H4 (cell line): ENCODE measurements at regions not wholly inside any gene's neighbourhood (a gene's known extent, or its start where the extent isn't known, plus 50 kb on each side); places are given as distances from the start of the nearest gene placed in this dataset.
"Not testable (repeated sequence)": the region's sequence is repeated elsewhere in the genome, so short reads cannot be mapped to it uniquely, and the experiment has no call there.

Experiments
- DNase-seq: peaks from one replicate; pipeline ENCODE4 v3.0.0-alpha.2; 2015; ENCODE audit warnings: low spot score

DNA sequence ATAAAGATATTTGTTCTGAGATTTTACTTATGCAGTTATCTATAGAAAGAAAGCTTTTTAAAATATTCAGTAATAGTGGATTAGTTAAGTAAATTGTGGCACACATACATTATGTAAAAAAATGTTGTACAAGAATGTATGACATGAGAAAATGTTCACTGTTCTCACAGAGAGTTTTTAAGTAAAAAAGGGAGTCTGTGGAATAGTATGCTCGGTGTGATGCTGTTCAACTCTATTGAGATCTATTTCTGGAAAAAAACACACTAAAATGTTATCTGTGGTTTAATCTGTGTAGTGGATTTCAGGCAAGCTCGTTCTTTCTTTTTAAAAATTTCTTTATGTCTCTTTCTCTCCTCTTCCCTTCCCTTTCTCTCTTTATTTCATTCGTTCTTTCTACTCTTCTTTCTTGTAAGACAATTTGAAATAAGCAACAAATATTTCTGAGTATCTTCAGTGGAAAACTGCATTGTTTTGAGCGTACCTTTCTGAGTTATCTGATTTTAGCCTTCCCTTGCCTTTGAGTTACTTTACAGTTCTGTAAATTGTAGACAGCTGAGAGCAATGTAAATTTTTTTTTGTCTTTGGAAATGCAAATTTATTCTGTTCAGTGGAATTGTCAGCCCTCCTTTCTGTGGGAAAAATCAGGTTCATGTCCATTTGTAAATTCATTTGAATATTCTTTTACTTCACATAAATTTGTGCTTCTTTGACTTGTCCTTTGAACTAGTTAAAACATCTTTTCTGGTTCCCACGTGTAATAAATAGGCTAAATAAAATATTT, 229.0 kb upstream of the NOX3 start:
- no peak for DNase-seq

DNA sequence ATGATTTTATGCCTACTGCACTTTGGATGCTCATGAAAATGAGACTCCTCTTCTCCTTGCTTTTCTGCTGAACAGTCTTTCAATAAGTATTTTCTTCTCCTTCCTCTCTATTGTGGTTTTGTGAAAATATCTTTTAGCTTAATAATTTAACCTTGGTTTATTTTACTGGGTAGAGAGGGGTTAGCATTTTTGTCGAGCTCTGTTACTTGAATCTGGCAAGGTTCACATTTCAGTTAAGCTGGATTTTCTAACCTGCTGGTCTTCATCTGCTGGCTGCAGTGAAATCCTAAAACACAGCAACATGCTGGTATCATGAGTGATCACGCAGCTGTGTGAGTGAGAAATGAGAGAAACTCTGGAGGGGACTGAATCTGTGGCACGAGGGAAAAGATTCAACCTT, 222.7 kb upstream of the NOX3 start:
- no peak for DNase-seq

DNA sequence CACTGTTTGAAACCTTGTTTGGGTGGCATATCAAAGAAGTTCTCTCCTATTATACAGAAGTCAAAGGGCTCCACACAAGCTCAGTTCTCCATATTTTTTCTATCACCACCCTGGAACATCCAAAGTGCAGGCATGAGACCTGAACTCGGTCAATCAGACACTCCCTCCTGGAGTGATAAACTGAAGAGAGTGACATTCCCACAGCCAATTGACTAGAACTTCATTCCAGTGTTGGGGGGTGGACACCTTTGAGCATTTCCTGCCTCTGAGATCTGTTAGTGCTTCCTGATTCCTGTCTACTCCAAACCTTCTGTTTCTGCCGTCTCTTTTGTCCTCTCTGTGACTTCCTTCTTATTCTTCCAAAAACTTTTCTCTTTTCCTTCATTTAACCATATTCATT, 220.7 kb upstream of the NOX3 start:
- no peak for DNase-seq

DNA sequence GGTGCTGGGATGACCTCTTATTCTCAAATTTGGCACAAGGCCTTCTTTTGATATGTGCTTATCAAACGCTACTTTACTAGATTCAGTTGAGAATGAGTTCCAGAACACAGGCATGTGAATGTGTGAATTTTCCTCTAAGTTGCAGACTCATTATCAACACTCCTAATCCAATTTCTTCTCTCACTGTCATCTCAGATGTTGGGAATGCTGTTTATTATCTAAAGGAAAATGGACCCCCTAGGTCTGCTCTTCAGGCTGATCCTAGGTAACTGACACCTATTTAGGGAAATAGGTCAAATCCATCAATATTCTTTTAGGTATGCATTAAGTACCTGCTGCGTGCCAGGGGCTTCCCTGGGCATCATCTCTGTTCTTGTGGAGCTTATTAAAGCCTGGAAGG, 215.0 kb upstream of the NOX3 start:
- DNase-seq, result no peak

DNA sequence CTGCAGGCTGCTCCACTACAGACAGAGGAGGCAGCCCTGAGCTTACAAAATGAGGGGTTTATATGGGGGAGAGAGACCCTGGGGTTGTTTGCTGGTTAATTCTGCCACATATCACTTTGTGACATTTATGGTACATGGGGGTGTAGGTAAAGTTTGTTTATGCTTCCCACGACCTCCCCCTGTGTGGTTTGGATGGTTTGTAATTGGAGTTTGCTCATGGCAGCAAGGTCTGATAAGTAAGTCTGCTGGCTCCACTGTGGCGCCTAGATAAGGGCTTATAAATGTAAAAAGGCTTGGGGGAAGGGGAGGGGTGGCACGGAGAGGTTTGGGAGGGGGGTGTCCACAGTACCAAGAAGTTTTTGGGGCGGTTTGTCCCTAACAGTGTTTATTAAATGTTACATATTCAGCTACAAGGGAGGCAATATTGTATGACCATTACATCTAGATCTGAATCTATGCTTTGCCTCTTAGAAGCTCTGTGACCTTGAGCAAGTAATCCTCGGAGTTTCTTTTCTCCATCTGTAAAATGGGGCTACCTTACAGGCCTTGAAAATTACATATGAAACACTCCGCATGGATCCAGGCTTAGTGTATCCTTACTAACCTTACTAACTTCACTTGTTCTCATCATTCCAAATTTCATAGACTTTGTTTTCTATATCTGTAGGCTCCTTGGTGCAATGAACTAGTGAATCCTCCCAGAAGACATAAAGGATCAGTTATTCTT, 204.8 kb upstream of the NOX3 start:
- no peak for DNase-seq

DNA sequence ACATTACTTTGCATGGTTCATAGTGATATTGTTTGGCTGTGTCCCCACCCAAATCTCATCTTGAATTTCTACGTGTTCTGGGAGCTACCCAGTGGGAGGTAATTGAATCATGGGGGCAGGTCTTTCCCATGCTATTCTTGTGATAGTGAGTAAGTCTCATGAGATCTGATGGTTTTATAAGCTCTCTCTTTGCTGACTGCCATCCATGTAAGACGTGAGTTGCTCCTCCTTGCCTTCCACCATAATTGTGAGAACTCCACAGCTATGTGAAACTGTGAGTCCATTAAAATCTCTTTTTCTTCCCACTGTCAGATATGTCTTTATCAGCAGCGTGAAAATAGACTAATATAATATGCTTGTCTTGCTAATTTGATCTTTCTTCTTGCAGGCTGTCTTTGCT, 200.4 kb upstream of the NOX3 start:
- no peak for DNase-seq

DNA sequence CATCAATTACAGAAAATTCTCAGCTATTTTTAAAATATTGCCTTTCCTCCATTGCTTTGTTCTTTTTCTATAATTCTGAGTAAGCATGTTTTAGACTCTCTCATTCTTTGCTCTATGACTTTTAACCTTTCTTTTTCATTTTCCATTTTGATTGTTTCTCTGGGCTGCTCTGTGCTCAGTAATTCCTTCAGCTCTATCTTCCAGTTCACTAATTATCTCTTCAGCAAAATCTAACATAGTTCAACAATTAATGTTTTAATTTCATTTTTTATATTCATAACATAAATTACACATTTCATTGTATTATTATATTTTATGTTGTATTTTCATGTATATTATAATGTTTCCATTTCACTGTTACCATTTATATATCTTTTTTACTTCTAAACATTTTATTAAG, 198.8 kb upstream of the NOX3 start:
- DNase-seq, result no peak

DNA sequence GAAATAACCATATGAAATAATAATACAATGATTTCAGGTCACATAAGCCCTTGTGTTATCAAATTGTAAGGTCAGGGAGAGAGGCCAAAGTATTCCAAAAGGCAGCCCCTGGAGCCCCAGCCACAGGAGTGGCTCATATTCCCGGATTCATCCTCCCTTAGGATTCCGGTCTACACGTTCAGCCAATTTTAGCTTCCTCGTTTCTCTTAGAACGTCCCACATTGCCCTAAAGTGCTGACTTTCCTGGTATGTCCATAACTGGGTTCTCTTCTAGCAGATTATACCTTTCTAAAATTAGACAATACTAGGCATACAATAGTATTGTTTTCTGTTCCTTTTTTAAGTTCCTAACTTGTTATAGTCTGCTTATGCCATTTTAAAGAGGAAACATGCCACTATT, 192.7 kb upstream of the NOX3 start:
- DNase-seq, result no peak

DNA sequence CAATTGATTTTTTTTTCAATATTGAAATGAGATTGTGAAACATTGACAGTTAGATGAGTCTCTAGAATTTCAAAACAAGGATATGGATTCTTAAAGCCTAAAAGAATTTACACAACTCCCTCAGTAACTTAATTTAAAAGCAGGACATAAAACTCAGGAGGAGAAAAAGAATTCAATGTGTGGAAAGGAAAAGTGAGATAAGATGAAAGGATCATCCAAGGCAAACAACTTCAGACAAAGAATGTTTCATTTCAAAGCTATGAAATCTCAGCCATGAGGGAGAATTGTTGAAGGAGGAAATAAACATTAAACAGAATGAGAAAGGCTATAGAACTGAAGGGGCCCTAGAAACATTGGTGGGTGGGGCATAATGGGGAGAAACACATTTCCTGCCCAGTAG, 191.7 kb upstream of the NOX3 start:
- no peak for DNase-seq

DNA sequence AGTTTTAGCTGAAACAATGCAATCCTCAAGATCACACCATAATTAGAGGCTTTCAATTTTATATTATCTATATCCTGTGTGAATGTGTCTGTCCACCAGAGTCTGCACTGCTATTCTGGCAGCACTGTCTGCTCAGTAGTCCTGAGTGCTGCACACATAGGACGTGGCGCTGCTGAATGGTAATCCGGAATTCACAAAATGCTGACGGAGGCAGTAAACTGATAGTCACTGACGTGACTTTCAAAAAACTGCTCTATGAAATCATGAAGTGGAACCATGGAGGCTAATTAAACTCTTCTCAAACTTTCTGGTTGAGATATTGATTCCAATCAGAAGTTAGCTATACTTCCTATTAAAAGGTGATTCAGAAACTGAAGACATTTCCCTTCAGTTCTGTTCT, 190.8 kb upstream of the NOX3 start:
- DNase-seq, result no peak

DNA sequence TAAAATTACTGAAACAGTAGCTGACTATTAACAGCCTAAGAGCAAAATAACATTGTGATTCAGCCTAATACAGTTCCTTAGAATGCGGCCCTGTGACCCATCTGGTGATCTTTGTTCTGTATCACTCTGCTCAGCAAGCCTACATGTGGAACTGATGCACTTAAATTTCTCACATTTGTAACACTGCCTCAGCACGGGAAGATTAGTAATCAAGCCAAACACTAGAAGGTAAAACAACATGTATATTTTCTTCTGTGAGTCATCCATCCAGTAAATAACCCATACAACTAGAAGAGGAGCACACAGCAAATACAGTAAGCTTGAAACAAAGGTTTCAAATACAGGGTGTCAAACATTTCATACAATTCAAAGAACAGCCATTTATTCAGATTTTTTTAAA, 189.7 kb upstream of the NOX3 start:
- DNase-seq, result peak; percentile 4

DNA sequence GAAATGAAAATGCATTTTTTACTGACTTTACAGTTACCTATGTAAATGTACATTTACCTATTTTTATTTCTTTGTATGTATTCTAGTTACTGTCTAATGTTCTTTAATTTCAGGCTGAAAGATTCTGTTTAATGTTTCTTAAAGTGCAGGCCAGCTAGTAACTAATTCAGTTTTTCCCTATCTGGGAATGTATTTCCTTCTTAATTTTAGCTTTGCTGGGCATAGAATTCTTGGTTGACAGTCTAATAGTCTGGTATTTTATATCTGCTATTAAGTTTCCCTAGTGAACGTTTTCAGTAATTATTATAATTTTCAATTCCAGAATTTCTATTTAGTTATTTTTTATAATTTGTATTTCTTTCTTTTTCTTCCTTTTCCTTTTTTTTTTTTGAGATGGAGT, 186.0 kb upstream of the NOX3 start:
- DNase-seq, result no peak

DNA sequence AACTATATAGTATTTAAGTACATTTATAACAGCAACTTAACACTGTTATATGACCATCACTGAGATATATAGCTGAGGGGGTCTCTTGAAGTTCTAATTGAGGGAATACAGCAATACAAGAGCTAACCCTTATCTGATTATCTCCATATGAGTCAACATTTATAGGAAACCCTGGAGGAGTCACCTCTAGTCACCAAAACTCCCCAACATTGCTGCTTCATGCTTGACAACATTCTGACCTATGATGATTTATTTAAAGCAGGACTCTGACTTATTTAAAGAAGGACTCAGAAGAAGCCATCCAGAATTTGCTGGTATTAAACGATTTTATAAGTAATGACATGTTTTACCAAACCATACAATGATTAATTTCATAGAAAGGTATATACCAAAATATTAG, 182.6 kb upstream of the NOX3 start:
- no peak for DNase-seq

DNA sequence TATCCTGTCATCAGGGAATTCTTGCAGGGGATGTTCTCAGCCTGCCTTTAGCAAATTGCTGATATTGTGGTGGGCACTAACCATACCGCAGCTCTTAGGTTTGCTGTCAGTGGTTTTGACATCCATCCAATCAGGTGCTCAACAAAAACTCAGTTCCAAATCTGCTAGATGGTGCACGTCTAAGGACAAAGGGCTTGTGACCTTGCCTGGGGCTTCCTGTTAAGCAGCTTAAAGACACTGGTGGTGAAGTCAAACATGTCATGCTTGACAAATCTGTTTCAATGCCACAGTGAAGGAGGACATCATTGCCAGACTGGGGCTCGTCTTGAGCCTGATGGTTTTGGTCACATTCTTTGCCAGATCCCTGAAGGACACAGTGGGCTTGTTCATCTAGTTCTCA, 179.8 kb upstream of the NOX3 start:
- no peak for DNase-seq

DNA sequence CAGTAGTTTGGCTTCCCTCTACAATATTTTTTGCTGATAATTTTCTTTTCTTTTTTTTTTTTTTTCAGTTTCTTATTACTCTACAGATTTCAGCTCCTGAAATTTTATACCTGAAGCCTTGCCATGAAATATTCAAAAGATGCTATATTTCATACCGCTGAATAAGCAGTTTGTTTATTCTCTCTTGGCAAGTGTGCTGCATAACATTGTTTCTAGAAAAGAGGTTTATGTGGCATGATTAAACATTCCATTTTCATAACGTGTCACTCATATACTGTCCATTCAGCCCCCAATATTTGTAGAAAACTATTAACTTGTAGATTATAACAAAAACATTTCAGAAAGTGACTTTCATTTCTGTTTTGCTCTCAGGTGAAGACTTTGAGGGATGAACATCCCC, 174.4 kb upstream of the NOX3 start:
- DNase-seq, result no peak

DNA sequence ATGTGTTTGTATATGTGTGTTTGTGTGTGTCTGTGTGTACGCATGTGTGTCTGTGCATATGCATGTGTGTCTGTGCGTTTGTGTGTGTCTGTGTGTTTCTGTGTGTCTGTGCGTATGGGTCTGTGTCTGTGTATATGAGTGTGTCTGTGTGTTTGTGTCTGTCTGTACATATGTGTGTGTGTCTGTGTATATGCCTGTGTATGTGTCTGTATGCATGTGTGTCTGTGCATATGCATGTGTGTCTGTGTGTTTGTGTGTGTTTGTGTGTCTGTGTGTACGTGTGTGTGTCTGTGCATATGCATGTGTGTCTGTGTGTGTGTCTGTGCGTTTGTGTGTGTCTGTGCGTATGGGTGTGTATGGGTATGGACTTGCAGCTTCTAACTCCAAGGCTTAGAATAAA, 174.0 kb upstream of the NOX3 start:
- no peak for DNase-seq

DNA sequence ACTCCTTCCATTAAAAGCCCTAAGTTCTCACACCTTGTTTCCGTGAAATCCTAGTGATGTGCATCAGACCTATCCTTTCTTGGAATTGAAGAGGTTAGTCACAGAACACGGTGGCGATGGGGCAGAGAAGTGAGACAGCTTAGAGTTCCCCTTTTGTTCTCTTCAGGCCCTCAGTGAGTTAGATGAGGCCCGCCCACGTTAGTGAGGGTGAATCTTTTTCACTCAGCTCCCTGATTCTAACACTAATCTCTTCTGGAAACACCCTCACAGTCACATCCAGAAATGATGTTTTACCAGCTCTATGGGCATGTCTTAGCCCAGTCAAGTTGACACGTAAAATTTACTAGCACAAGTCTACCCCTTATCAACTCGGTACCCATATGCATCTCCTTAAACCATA, 172.7 kb upstream of the NOX3 start:
- no peak for DNase-seq

DNA sequence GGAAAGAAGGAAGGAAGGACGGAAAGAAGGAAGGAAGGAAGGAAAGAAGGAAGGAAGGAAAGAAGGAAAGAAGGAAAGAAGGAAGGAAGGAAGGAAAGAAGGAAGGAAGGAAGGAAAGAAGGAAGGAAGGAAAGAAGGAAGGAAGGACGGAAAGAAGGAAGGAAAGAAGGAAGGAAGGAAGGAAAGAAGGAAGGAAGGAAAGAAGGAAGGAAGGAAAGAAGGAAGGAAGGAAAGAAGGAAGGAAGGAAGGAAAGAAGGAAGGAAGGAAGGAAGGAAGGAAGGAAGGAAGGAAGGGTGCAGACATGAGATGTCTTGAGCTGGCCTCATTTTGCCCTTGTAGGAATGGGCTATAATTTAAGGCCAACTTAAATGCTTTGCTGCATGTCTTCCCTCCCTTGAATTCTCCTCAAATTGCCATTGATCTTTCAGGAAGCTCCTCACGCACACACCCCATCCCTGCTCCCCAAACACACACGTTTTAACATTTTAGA, 172.1 kb upstream of the NOX3 start:
- not testable (repeated sequence) for DNase-seq

DNA sequence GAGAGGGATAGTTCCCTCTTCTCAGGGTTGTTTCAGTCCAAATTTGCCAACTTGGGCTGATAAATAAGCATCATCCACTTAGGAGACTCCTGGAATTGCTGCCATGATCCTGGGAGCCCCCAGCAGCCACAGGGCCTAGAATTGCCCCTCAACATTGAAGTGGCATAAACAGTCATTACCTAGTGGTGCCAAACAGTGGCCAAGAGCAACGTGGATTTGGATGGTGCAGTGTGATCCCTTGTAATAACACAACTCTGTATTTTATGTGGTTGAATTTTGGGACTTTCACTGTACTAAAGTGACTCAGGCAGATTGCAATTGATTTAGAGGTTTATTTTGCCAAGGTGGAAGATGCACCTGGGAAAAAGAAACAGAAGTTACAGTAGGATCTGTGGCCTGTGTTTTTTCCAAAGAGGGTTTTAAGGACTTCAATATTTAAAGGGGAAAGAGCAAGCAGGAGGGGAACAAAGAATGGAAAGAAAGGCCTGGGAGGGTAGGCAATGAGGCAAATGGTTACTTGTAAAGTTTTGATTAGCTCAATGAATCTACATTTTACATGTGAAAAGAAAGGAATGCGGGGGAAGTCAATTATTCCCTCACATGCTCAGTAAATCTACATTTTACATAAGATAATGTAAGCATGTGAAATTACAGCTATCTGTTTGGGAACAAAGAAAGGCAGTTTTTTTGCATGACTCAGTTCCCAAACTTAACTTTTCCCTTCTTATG, 168.0 kb upstream of the NOX3 start:
- DNase-seq, result no peak

DNA sequence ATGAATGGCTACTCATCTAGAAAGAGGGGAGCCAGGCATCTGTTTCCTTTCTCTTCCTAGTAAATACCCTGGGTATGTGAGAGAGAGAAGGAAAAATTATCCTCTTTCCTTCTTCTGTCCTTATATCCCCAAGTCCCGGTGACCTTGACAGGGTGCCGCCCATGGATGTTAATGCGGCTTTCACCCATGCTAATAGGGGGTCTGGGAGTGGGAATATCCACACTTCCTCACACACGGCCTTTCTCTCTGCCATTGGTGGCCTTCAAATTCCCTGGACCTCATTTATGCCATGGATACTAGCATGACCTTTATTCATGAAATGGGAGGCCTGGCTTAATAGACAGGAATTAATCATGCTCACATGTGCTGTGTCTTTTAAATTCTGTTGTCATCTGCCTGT, 159.0 kb upstream of the NOX3 start:
- DNase-seq, result no peak

DNA sequence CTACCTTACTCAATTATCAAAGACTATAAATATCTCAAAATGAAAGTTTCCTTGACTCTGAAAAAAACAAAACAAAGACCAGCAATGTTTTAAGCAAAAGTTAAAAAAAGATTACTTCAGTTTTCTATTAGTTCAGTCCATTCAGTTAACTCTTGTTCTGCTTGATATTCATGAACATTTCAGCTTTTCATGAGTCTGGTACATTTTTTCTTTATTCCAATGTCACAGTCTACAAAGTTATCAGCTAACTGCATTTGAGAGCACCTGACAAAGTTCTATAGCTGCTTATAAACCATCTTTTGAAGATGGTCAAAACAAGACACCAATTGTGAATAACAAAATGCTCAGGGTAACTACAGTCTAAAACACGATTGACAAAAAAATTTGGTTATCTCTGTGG, 156.1 kb upstream of the NOX3 start:
- DNase-seq, result no peak

DNA sequence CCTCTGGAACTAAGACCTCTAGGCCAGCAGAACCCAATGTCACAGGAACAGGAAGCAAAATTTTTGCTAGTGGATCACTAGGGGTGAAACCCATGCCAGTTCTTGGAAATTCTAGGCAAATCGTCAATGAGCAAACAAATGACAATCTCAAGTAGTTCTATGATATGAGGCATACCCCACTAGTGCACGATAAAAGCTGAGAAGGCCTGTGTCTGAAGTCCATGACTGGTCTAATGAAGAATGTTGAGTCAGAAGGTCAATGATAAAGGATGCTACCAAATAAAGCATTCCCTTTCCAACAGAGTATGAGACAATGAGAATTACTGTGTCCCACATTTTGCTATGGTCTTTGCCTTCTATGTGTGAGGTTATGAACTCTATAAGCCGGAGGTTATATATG, 149.4 kb upstream of the NOX3 start:
- no peak for DNase-seq

DNA sequence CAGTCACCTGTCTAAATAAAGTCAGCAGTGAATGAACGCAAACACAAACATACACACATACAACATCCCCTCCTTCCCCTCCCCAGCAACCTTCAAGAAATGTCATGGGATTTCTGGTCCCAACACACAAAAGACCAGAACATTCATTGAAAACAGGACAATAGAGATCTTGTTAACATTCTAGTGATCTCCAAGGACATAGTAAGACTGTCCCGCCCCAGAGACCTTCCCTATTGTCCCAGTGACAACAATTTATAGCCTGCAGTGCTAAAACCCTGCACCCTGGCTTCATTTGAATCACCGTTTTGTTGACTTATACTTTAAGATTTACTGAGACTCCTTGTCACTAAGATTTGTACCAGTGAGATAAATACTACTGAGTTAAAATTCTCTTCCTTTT, 143.9 kb upstream of the NOX3 start:
- no peak for DNase-seq
